ENCODE measurements at regions not wholly inside any gene's neighbourhood (a gene's known extent, or its start where the extent isn't known, plus 50 kb on each side); places are given as distances from the start of the nearest gene placed in this dataset.

DNA sequence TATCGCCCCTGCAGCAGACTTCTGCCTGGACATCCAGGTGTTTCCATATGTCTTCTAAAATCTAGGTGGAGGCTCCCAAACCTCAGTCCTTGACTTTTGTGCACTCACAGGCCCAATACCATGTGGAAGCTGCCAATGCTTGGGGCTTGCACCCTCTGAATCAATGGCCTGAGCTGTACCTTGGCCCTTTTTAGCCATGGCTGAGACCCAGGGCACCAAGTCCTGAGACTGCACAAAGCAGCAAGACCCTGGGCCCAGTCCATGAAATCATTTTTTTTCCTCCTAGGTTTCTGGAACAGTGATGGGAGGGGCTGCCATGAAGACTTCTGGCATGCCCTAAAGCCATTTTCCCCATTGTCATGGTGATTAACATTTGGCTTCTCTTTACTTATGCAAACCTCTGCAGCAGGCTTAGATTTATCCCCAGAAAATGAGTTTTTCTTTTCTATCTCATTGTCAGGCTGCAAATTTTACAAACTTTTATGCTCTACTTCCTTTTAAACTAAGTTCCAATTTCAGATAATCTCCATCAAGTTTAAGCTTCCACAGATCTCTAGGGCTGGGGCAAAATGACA is 1445.8 kb upstream of the FLRT2 start:
- H3K9me3 ChIP-seq = no peaks in the 10 kb centered on the region
- no peak for ATAC-seq
- no peak overlapping the region for H3K4me3 ChIP-seq

DNA sequence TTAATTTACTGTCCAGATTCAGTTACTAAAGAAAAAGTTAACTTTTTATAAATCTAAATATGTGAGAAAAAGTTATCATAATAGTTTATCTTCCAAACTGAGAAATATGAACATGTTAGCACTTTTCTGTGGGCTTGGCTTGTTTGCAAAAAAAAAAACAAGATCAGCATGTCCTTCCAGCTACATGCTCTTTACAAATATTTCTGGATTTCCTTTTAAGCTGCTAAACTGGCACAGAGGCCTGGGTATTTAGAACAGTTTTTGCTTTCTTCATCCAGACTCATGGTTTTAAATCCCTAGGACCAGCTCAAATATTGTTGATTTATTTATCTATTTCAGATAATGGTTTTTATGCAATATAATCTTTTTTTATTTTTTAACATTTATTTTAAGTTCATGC is 1444.5 kb upstream of the FLRT2 start:
- no peak overlapping the region for H3K4me3 ChIP-seq
- DNase-seq = no peak
- no peak for ATAC-seq
- no peaks in the 10 kb centered on the region for H3K36me3 ChIP-seq
- intact Hi-C loops (cut with DNase I) = no loop called here
- H3K27me3 ChIP-seq = no peaks in the 10 kb centered on the region
- TF ChIP-seq, protein P1, sequence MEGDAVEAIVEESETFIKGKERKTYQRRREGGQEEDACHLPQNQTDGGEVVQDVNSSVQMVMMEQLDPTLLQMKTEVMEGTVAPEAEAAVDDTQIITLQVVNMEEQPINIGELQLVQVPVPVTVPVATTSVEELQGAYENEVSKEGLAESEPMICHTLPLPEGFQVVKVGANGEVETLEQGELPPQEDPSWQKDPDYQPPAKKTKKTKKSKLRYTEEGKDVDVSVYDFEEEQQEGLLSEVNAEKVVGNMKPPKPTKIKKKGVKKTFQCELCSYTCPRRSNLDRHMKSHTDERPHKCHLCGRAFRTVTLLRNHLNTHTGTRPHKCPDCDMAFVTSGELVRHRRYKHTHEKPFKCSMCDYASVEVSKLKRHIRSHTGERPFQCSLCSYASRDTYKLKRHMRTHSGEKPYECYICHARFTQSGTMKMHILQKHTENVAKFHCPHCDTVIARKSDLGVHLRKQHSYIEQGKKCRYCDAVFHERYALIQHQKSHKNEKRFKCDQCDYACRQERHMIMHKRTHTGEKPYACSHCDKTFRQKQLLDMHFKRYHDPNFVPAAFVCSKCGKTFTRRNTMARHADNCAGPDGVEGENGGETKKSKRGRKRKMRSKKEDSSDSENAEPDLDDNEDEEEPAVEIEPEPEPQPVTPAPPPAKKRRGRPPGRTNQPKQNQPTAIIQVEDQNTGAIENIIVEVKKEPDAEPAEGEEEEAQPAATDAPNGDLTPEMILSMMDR (IDR thresholded peaks at IDR 0.05) = no peak
- no peaks in the 10 kb centered on the region for H3K4me1 ChIP-seq
- H3K9me3 ChIP-seq = no peaks in the 10 kb centered on the region
- H3K27ac ChIP-seq = no peak overlapping the region

More for the DNA sequence above, 1445.8 kb upstream of the FLRT2 start:
- H3K36me3 ChIP-seq = no peaks in the 10 kb centered on the region
- DNase-seq = no peak
- H3K4me1 ChIP-seq = no peaks in the 10 kb centered on the region
- H3K27me3 ChIP-seq = no peaks in the 10 kb centered on the region
- no peak overlapping the region for H3K27ac ChIP-seq
- TF ChIP-seq, protein P1 (IDR thresholded peaks at IDR 0.05) = no peak
- intact Hi-C loops (cut with DNase I) = no loop called here

DNA sequence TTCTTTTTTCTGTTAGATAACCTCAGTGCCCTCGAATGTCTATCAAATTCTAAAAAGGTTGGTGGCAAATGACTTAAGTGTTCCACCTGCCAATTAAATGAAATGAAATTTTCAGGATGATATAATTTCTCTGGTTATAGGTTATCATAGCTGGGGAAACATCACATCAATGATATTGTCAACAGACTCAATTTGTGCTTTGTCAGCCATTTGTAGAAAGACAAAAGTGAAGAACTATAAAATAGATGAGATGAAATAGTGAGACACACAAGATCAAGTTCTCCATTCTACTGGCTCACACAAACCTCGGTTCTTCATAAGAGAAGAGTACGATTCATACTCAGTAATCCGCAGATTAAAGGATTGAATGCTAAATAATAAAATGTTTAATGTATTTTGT is 1443.2 kb upstream of the FLRT2 start:
- no peaks in the 10 kb centered on the region for H3K4me1 ChIP-seq
- TF ChIP-seq, protein P1 (IDR thresholded peaks at IDR 0.05) = no peak
- no peak overlapping the region for H3K4me3 ChIP-seq
- H3K9me3 ChIP-seq = no peaks in the 10 kb centered on the region
- no peak overlapping the region for H3K27ac ChIP-seq
- H3K27me3 ChIP-seq = no peaks in the 10 kb centered on the region
- intact Hi-C loops (cut with DNase I) = no loop called here
- ATAC-seq (no peak), DNase-seq (no peak)
- no peaks in the 10 kb centered on the region for H3K36me3 ChIP-seq

DNA sequence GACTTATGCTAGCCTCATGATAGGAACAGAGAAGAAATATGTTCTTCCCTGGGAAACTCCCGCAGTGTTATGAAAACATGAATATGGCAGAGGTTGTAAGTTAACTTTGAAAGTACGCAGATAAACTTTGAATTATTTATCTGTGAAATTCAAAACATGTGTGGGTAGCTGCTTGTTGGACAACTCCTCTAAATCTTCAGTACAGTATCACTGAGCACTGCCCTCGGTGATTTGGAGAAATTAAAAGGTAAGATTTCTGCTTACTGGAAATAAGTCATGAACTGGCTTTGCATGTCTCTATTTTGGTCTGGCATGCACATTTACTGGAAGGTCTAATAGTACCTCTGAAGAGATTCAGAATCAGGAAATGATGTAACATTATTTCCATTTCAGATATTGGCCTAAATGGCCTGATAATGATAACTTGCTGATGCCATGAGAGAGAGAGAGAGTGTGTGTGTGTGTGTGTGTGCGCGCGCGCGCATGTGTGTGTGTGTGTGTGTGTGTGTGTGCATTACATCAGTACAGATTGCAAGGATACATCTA is 1441.9 kb upstream of the FLRT2 start:
- no peaks in the 10 kb centered on the region for H3K27me3 ChIP-seq
- DNase-seq (no peak), ATAC-seq (no peak)
- intact Hi-C loops (cut with DNase I) = no loop called here
- no peak overlapping the region for H3K4me3 ChIP-seq
- no peaks in the 10 kb centered on the region for H3K36me3 ChIP-seq
- no peaks in the 10 kb centered on the region for H3K9me3 ChIP-seq
- no peaks in the 10 kb centered on the region for H3K4me1 ChIP-seq
- no peak overlapping the region for H3K27ac ChIP-seq
- TF ChIP-seq, protein P1 (IDR thresholded peaks at IDR 0.05) = no peak

DNA sequence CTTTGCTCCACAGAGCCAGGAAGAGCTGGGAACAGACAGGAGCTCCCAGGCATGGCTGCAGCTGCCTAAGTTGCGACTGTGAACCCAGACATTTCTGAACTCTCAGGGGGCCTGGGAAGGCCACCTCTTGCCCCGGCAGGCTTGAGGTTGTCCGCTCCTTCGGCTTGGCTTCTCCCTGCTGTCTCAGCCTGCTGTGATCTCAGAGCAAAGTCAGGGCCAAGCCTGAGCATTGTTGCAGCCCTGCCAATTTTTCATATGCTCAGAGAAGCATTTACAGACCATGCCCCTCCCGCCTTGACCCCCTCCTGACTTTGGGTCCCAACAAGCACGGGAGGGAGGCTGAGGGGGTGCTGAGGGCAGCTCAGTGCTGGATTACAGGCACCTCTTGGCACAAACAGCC is 1439.1 kb upstream of the FLRT2 start:
- Histone ChIP-seq H3K4me3 (no peak overlapping the region), H3K36me3 (no peaks in the 10 kb centered on the region), H3K9me3 (no peaks in the 10 kb centered on the region), H3K27ac (no peak overlapping the region), H3K4me1 (no peaks in the 10 kb centered on the region), H3K27me3 (no peaks in the 10 kb centered on the region)
- no peak for DNase-seq
- TF ChIP-seq, protein P1 (IDR thresholded peaks at IDR 0.05) = no peak
- ATAC-seq = no peak
- intact Hi-C loops (cut with DNase I) = no loop called here

DNA sequence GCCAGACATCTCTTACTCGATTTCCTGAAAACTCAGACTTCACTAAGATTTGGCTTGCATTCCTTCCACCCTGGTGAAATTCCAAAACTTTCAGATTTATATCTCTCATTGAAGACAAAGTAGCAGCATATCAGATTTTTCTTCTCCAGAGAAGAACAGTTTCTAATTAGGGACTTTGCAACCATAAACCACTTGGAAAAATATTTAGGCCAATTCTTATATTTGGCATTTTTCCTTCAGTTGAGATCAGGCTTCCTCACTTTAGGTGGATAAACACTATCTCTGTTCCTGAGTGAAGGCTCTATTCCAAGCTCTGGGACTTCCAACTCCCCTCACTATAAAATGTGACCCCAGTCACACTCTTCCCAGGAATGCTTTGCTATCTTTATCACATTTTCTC is 1434.3 kb upstream of the FLRT2 start:
- H3K27ac ChIP-seq = no peak overlapping the region
- DNase-seq (no peak), ATAC-seq (no peak)
- H3K36me3 ChIP-seq = no peaks in the 10 kb centered on the region
- H3K4me3 ChIP-seq = no peak overlapping the region
- TF ChIP-seq, protein P1 (IDR thresholded peaks at IDR 0.05) = no peak
- H3K27me3 ChIP-seq = no peaks in the 10 kb centered on the region
- H3K9me3 ChIP-seq = no peaks in the 10 kb centered on the region
- intact Hi-C loops (cut with DNase I) = no loop called here
- H3K4me1 ChIP-seq = no peaks in the 10 kb centered on the region
